ENCODE measurements at regions not wholly inside any gene's neighbourhood (a gene's known extent, or its start where the extent isn't known, plus 50 kb on each side); places are given as distances from the start of the nearest gene placed in this dataset.

GRCh38 chr5:173785866-173786265 is 102.3 kb upstream of the CPEB4 start:
- no peak for DNase-seq

DNA sequence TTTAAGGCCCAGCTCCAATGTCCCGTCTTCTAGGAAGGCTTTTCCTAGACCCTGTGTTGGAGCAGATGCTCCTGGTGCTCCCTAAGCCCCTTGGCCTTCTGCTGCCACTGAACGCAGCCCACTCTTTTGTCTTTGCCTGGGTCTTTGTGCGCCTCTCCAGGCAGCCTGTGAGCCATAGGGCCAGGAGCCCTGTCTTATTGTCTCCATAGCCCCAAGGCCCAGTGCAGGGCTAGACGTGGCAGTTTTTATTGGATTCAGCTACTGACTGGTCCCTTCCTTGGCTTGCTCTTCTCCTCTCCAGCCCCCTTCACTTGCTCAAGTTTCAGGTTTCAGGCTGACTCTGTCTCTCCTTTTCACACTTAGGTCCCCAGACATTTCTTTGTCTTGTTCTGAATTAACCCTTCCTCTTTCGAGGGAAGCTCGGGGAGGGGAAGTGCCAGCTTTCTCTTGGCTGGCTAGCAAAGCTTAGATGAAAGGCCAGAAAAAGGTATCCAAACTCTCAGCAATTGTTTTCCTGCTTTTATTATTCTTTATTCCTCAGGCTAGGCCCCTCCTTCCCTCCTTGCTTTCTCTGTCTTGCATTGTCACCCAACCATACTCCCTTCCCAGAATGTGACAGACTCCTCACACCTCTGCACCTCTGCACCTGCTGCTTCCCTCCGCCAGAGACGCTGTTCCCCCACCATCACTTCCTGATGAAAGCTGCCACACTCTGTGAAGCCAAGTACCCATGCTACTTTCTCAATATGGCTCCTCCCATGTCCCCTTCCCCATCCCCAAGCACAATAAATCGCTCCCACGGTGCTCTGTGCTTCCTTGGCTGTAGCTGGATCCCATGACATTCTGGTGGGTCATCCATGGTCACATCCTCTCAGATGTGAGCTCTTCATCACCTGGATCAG is 101.6 kb upstream of the CPEB4 start:
- DNase-seq: no peak

GRCh38 chr5:173789031-173789920 is 98.9 kb upstream of the CPEB4 start:
- DNase-seq: no peak

DNA sequence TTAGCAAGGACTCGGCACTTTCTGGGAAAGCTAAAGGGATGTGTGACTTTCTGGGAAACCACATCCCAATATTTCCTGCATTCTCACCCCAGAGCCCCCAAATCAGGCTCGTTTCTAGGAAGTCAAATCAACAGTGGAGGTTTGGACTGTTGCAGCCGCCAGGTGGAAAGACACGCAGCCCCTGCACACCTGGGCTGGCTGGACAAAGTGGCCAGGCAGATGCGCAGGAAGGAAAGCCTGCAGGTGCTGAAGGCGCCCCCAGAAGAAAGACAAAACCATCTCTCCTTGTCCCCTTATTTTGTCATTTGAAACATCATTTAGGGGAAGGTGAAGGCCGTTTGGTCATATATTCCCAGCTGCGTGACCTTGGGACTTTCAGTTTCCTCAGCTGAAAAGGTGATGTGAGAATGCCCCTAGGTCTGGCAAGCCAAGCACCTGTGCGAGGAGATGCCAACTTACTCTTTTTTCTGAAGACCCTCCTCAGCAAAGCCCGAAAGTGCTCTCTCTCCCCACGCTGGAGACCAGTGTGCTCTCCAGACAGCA is 97.9 kb upstream of the CPEB4 start:
- no peak for DNase-seq

DNA sequence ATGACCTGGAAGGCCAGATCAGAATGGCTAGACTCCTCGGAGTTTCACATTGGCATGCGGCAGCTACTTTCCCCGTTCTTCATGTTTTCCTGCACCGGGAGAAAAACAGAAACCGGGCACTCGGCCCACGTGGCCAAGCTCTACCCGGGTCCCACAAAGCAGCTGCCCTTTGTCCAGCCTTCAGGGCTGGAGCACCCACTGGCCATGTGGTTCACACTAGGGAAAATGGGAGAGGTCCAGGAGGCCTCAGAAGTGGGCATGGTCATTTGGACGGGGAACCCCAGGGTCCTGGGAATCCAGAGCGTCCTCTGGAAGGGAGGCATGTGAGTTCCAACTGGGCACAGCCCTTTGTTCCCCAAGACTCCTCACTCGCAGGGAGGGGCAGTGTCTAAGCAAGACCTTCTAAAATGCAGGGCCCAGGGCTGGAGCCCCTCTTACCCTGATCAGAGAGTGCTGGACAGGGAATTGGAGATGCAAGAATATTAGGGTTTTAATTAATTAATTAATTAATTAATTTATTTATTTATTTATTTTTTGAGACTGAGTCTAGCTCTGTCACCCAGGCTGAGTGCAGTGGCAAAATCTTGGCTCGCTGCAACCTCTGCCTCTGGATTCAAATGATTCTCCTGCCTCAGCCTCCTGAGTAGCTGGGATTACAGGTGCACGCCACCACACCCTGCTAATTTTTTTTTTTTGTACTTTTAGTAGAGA is 97.2 kb upstream of the CPEB4 start:
- no peak for DNase-seq

DNA sequence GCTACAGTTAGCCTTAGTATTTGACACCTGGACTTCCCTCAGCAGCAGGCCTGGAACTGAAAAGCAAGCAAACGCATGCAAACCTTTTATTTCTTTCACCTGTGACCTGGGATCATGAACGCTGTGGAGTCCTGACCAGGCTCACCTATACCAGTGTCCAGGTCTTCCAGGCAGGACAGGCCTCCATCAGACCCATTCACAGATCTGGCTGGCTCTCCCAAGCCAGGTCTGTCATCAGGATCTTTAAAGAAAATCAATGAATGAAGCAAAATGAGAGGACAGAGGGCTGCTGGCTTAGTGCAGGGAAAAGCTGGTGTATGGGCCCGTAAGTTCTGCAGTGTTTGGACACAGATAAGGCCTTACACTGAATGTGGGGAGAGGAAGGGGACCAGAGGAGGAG is 96.3 kb upstream of the CPEB4 start:
- no peak for DNase-seq

DNA sequence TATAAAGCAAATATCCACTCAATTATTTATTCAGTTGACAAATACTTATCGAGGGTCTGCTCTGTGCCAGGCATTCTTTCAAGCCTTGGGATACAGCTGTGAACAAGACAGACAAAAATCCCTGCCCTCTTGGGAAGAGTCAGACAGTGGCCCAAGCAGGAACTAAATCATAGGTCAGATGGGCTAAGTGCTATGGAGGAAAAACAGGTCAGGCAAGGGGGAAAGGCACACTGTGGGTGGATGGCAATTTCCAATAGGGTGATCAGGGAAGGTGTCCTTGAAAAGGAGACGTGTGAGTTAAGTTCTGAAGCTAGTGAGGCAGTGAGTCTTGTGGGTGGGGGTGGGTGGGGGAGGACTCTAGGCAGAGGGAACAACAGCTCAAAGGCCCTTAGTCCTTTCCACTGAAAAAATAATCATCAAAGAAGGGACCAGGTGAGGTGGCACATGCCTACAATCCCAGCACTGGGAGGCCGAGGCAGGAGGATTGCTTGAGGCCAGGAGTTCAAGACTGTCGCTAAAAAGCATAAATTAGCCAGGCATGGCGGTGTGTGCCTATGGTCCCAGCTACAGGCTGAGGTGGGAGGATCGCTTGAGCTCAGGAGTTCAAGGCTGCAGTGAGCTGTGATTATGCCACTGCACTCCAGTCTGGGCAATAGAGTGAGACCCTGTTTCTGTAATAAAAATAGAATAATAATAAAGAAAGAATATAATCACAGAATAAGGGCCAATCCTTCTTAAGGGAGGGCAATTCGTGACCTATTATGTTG is 95.2 kb upstream of the CPEB4 start:
- DNase-seq: no peak

DNA sequence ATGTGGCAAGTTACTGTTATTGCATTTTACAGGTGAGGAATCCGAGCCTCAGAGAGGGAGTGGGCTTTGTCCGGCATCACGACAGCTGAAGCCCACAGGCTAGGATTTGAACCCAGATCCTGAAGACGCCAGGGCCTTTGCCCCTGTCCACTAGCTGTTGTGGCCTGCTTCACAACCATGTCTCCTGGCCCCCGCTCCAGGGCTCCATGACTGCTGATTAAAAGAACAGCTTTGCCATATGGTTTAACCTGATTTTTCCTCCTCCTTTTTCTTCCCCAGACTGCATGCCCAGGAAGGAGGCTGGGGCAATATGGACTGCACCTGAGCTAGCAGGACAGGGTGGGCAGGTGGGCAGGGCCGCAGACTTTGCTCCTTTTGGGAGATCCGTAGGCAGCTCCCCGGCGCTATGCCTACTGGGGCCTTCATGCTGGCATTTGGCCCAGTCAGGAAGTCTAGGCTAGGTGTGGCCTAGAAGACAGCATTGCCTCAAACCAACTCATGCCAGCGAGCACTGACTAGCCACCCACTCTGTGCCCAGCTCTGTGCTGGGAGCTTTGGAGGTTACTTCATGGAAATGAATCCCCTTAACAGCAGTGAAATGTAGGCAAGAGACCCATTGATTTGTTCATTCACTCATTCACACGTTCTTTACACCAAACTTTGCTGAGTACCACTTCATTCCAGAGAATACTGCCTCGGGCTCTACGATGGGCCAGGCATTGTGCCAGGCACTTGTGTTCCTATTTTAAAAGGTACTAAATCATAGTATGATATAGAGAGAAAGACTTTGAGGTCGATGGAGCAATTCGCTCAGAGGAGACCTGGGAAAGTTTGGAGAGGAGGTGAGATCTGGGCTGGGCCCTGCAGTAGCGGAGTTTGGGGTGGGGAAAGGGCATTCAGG is 94.3 kb upstream of the CPEB4 start:
- DNase-seq: no peak

DNA sequence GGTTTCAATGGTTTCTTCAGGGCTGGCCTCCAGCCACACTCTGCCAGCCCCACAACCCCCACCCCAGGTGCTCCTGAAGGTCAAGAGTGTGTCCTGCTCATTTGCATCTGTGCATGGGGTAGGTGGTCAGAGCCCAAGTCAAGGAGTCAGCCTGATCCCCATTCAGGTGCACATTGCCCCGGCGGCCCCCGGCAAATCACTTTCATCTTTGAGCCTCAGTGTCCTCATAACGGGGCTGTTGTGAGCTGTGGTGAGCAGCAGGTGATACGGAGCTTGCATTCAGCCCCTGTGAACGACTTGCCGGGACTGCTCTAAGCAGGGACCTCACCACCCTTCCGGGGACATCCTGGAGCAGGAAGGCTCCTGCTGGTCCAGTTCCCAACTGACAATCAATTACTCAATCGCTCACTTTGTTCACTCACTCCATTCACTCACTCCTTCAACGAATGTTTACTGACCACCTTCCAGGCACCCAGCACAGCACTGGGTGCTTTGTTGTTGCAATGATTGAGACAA is 93.2 kb upstream of the CPEB4 start:
- no peak for DNase-seq

DNA sequence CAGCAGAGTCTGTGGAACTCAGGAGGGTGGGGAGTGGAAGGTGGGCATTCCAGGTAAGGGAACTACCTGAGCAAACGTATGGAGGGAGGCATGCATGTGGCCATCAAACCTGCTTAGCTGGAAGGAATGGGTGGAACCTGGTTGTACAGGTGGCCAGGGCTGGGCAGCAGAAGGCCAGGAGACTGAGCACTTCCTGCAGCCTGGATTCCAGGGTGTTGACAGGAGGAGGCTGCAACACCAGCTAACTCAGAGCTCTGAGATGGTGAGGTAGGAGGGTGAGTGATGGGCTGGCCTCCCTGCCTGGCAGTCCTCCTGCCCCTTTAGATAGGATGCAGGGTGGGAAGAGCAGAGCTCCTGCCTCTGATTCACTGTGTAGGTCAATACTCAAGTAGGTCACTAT is 92.5 kb upstream of the CPEB4 start:
- DNase-seq: no peak

DNA sequence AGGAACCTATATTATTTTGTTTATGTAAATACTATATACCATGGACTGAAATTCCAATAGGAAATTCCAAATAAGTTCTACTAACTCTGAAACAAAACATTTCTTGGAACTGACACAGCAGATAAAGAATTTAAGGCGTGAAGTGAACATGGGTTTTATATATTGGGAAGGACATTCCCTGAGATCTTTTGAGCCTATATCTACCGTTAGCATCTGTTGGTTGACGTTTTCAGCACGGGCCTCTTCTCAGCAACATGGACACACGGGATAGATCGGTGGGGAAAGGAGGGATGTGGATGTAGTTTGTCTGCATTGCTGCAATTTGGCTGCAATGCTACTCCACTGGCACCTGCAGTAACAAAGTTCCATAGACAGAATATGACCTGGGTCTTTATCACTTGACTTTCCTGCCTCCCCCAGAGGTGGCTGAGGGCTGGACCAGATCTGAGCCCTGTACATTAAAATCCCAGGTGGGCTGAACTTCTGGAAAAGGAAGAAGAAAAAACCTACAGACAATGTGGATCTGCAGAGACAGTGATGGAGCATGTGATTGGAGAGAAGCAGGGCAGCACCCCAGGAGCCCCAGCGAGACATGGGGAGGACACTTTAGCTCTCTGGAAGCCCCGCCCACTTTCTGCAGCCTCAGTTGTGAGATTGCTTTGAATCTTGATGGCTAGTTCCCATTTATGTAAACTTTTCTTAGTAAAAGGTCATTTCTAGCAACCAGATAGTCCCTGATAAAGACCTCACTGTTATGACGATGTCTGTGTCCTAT is 91.2 kb upstream of the CPEB4 start:
- no peak for DNase-seq

DNA sequence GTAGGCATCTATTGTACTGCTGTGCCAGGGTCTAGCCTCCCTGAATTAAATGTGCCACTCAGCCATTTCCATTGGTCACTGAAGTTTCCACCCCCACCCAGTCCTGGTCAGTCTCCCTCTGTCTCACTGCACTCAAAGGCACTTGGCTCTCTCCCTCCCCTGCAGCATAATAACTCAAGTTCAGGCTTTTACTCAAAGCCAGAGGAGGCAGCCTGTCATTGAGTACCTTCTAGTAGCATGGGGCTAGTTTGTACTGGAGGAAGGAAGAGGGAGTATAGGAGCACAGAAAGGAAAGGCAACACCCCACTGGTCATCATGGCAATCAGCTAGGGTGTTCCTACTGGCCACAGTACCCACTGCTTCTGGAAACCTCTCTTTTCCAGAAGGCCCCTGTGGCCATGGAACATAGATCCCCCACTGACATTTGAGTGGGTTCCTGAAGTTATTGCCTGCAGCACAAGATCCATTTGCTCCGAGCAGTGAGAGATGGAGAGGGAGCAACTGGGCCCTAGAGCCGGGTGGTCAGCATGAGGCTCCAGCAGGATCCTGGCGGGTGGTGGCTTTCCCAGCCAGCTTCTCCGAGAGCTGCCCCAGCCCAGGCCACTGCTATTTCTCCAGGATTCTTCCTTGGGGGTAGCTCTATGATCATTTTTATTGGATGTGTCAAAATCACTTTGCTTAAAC is 89.9 kb upstream of the CPEB4 start:
- no peak for DNase-seq

DNA sequence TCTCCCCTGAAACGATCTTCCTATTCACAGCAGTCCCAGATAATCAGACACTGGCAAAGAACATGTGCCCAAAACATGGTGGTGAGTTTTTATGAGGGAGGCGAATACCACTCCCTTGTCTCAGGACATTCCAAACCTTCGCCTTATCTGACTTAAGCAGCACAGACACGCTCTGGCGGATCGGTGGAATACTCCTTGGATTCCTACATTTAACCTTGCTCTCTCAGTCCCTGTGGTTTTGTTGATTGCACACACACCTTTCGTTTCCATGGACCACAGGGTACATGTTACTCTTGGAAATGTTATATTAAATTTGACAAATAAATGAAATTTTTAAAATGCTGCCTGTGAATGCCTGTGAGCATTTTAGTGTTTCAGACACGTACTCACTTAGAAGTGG is 87.8 kb upstream of the CPEB4 start:
- no peak for DNase-seq

GRCh38 chr5:173801006-173801405 is 87.1 kb upstream of the CPEB4 start:
- DNase-seq: no peak

DNA sequence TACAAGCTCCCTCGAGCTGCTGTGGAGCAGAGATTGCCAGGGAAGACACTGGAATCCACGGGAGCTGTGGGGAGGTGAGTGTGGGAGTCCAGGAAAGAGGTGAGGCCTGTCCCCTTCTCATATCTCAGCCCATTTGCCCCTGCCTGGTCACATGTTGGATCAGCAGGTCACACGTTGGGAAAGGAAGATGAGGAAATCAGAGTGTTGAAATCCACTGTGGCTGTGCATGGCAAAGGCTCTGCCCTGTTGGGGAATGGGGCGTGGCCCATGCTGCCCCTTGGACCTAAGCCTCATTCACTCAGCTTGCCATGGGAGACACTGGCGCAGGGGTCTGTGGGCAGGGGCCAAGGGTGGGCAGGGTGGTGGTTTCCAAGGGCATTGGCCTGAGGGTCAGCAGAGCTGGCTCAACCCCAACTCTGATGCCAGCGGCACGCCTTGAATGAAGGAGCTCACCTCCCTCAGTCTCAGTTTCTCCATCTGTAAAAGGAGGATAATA is 85.4 kb upstream of the CPEB4 start:
- no peak for DNase-seq

DNA sequence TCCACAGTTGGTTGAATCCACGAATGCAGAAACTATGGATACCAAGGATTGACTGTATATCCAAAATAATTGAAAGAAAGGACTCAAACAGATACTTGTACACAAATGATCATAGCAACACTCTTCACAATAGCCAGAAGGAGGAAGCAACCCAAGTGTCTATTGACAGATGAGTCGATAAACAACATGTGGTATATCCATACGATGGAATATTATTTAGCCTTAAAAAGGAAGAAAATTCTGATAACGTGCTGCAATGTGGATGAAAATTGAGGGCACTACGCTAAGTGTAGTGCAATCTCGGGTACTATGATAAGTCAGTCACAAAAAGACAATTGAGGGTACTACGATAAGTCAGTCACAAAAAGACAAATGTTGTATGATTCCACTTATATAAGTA is 83.6 kb upstream of the CPEB4 start:
- no peak for DNase-seq

DNA sequence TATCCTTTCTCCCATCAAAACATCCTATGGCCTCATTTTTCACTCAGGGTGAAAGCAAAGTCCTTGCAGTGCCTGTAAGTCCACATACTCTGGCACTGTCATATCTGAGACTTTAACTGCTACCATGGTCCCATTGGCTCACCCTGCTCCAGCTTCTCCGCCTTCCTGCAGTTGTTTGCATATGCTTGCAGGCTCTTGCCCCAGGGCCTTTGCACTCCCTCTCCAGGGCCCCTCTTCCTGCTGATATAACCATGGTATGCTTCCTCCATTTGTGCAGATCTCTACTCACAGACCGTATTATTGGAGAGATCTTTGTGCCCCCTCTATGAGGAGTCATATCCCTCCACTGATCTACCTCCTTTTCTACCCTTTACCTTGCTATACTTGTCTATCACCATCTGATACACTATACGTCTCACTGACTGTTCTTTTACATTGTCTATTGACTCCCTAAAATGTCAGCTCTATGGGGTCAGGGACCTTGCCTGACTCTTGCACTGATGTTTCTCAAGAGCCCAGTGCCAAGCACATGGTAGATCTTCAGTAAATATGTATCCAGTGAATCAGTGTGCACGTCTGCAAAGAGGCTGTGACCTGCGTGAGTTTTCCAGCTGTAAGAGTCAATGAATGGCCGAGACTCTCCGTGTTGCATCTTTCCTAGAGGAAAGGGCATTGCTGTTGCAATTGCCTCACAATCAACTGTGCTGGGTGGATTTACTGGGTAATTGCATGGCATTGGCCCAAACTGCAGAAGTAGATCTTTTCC is 81.7 kb upstream of the CPEB4 start:
- no peak for DNase-seq

GRCh38 chr5:173807181-173807655 is 80.9 kb upstream of the CPEB4 start:
- DNase-seq: no peak

Measured in DMS153 (cell line).